SK-N-MC (cell line): ENCODE measurements at regions not wholly inside any gene's neighbourhood (a gene's known extent, or its start where the extent isn't known, plus 50 kb on each side); places are given as distances from the start of the nearest gene placed in this dataset.

ENCODE experiments used
- EZH2 ChIP-seq: fragments of 200-600 bp; sonication (generic); IDR thresholded peaks from one replicate; pipeline ENCODE4 v1.6.1; 2017; ENCODE audit warnings: antibody characterized with exemption
- POLR2AphosphoS5 ChIP-seq: IDR thresholded peaks from 2 replicates; pipeline ENCODE4 v1.6.1; 2012; ENCODE audit warnings: mild to moderate bottlenecking, low read depth, low read length, borderline replicate concordance

- TF ChIP-seq EZH2 = no peak
- TF ChIP-seq POLR2AphosphoS5 = no peak
Observed at GRCh38 chr6:19327241-19327640, 509.9 kb upstream of the ID4 start.
